H9 (cell line): ENCODE measurements at regions not wholly inside any gene's neighbourhood (a gene's known extent, or its start where the extent isn't known, plus 50 kb on each side); places are given as distances from the start of the nearest gene placed in this dataset.

Experiments
- DNase-seq: peaks from one replicate; pipeline ENCODE4 v3.0.0-alpha.2; 2017
- H2AFZ ChIP-seq: one replicate; pipeline ENCODE4 v1.6.1; 2013; ENCODE audit warnings: mild to moderate bottlenecking, low read length, control low read depth, moderate library complexity
- H2AK5ac ChIP-seq: 2 replicates; pipeline ENCODE4 v1.6.1; 2013; ENCODE audit warnings: low read length, control low read depth, mixed read lengths; ENCODE audit not compliant: insufficient read length
- H2BK120ac ChIP-seq: one replicate; pipeline ENCODE4 v1.6.1; 2013; ENCODE audit warnings: low read depth, mild to moderate bottlenecking, low read length, control low read depth, inconsistent platforms; ENCODE audit not compliant: poor library complexity, severe bottlenecking
- H2BK12ac ChIP-seq: 2 replicates; pipeline ENCODE4 v1.6.1; 2013; ENCODE audit warnings: low read length, control low read depth, mixed read lengths, low read depth; ENCODE audit not compliant: insufficient read length
- H2BK15ac ChIP-seq: 2 replicates; pipeline ENCODE4 v1.6.1; 2013; ENCODE audit warnings: low read depth, low read length, control low read depth
- H2BK20ac ChIP-seq: one replicate; pipeline ENCODE4 v1.6.1; 2013; ENCODE audit warnings: low read depth, mild to moderate bottlenecking, low read length, control low read depth, inconsistent platforms; ENCODE audit not compliant: poor library complexity, severe bottlenecking
- H2BK5ac ChIP-seq: 2 replicates; pipeline ENCODE4 v1.6.1; 2013; ENCODE audit warnings: low read length, control low read depth, mixed read lengths; ENCODE audit not compliant: insufficient read length
- H3K14ac ChIP-seq: 2 replicates; pipeline ENCODE4 v1.6.1; 2013; ENCODE audit warnings: low read length, control low read depth; ENCODE audit not compliant: insufficient read depth
- H3K18ac ChIP-seq: 2 replicates; pipeline ENCODE4 v1.6.1; 2013; ENCODE audit warnings: low read depth, mild to moderate bottlenecking, mixed read lengths, low read length, control low read depth; ENCODE audit not compliant: insufficient read length
- H3K23ac ChIP-seq: 2 replicates; pipeline ENCODE4 v1.6.1; 2013; ENCODE audit warnings: low read length, control low read depth, mixed read lengths, low read depth; ENCODE audit not compliant: insufficient read length
- H3K23me2 ChIP-seq: 2 replicates; pipeline ENCODE4 v1.6.1; 2013; ENCODE audit warnings: low read depth, mild to moderate bottlenecking, mixed read lengths, low read length, control low read depth; ENCODE audit not compliant: insufficient read length, poor library complexity, severe bottlenecking
- H3K27ac ChIP-seq: 2 replicates; pipeline ENCODE4 v1.5.1; 2013; ENCODE audit warnings: low read length, control low read depth, mixed read lengths, low read depth; ENCODE audit not compliant: insufficient read length
- H3K27me3 ChIP-seq: 2 replicates; pipeline ENCODE4 v1.6.1; 2013; ENCODE audit warnings: low read length, control low read depth, inconsistent platforms; ENCODE audit not compliant: insufficient read depth
- H3K4ac ChIP-seq: 2 replicates; pipeline ENCODE4 v1.6.1; 2013; ENCODE audit warnings: low read depth, mild to moderate bottlenecking, control low read depth, inconsistent platforms, low read length, moderate library complexity
- H3K4me1 ChIP-seq: 2 replicates; pipeline ENCODE4 v1.6.1; 2013; ENCODE audit warnings: low read length, control low read depth, inconsistent platforms; ENCODE audit not compliant: insufficient read depth
- H3K4me2 ChIP-seq: 2 replicates; pipeline ENCODE4 v1.6.1; 2013; ENCODE audit warnings: low read length, control low read depth, mixed read lengths; ENCODE audit not compliant: insufficient read length, insufficient read depth
- H3K56ac ChIP-seq: 2 replicates; pipeline ENCODE4 v1.6.1; 2013; ENCODE audit warnings: low read depth, mild to moderate bottlenecking, mixed read lengths, low read length, control low read depth; ENCODE audit not compliant: insufficient read length
- H3K79me1 ChIP-seq: 2 replicates; pipeline ENCODE4 v1.6.1; 2013; ENCODE audit warnings: low read depth, mild to moderate bottlenecking, moderate library complexity, low read length, control low read depth, inconsistent platforms; ENCODE audit not compliant: insufficient read depth, poor library complexity, severe bottlenecking
- H3K79me2 ChIP-seq: 2 replicates; pipeline ENCODE4 v1.6.1; 2013; ENCODE audit warnings: low read length, control low read depth, inconsistent platforms; ENCODE audit not compliant: insufficient read depth
- H3K9ac ChIP-seq: 2 replicates; pipeline ENCODE4 v1.6.1; 2013; ENCODE audit warnings: low read length, control low read depth, mixed read lengths; ENCODE audit not compliant: insufficient read length; ENCODE audit errors: extremely low read depth
- H3K9me3 ChIP-seq: one replicate; pipeline ENCODE4 v1.6.1; 2013; ENCODE audit warnings: low read depth, low read length, inconsistent platforms; ENCODE audit not compliant: control insufficient read depth
- H3T11ph ChIP-seq: one replicate; pipeline ENCODE4 v1.6.1; 2013; ENCODE audit warnings: mild to moderate bottlenecking, low read length, control low read depth, inconsistent platforms
- H4K20me1 ChIP-seq: one replicate; pipeline ENCODE4 v1.6.1; 2013; ENCODE audit not compliant: control insufficient read depth, insufficient read length, insufficient read depth
- H4K5ac ChIP-seq: 2 replicates; pipeline ENCODE4 v1.6.1; 2013; ENCODE audit warnings: low read depth, mild to moderate bottlenecking, mixed read lengths, low read length, control low read depth; ENCODE audit not compliant: insufficient read length
- H4K8ac ChIP-seq: replicated peaks from 2 replicates; pipeline ENCODE4 v1.6.1; 2013; ENCODE audit warnings: low read length, control low read depth, mixed read lengths, low read depth; ENCODE audit not compliant: insufficient read length
- H4K91ac ChIP-seq: 2 replicates; pipeline ENCODE4 v1.6.1; 2013; ENCODE audit warnings: low read depth, mild to moderate bottlenecking, moderate library complexity, mixed read lengths, low read length, control low read depth; ENCODE audit not compliant: insufficient read length
- H3K27ac Mint-ChIP-seq, 3 experiments: 2 replicates in 2 of 3; 3 replicates in 1 of 3; pipeline ENCODE4 v1.8.0; 2020 to 2021; ENCODE audit warnings: mixed read lengths in 3 of 3, mild to moderate bottlenecking in 1 of 3, moderate library complexity in 1 of 3
- H3K27me3 Mint-ChIP-seq: 2 replicates; pipeline ENCODE4 v1.8.0; 2021; ENCODE audit warnings: low read depth, mild to moderate bottlenecking, moderate library complexity, mixed read lengths
- H3K36me3 Mint-ChIP-seq, 3 experiments: 2 replicates in 2 of 3; 3 replicates in 1 of 3; pipeline ENCODE4 v1.8.0; 2020 to 2021; ENCODE audit warnings: low read depth in 3 of 3, mixed read lengths in 3 of 3; ENCODE audit not compliant: insufficient read depth in 1 of 3
- H3K4me1 Mint-ChIP-seq, 2 experiments: 2 replicates each; pipeline ENCODE4 v1.8.0; 2020; ENCODE audit warnings: mixed read lengths in 2 of 2
- H3K4me3 Mint-ChIP-seq, 2 experiments: 2 replicates in 1 of 2; 3 replicates in 1 of 2; pipeline ENCODE4 v1.8.0; 2020 to 2021; ENCODE audit warnings: mild to moderate bottlenecking in 2 of 2, mixed read lengths in 2 of 2, moderate library complexity in 1 of 2
- H3K9me3 Mint-ChIP-seq, 2 experiments: 2 replicates in 1 of 2; 3 replicates in 1 of 2; pipeline ENCODE4 v1.8.0; 2020; ENCODE audit warnings: mild to moderate bottlenecking in 2 of 2, mixed read lengths in 2 of 2, moderate library complexity in 1 of 2
- CTCF ChIP-seq: fragments of 200-600 bp; sonication (generic); conservative IDR thresholded peaks from 3 replicates; pipeline ENCODE4 v1.8.0; 2021; ENCODE audit warnings: antibody characterized with exemption, mild to moderate bottlenecking
- WGBS: extraction: QIAGEN DNeasy Blood & Tissue Kit; methylation state at CpG from one replicate; pipeline ENCODE4 v1.1.7; 2013; ENCODE audit warnings: missing lambda C conversion rate, low lambda C conversion rate, mixed read lengths; ENCODE audit not compliant: insufficient read length; ENCODE audit errors: extremely low coverage; 5-methylcytosine and 5-hydroxymethylcytosine counted together

GRCh38 chr6:84411060-84411629, 183.7 kb upstream of the CEP162 start:
- no peak overlapping the region for H3K27ac Mint-ChIP-seq

More at GRCh38 chr6:84411060-84411629, 183.7 kb upstream of the CEP162 start:
- H3K4me3 Mint-ChIP-seq = no peak overlapping the region
- H3K4me1 Mint-ChIP-seq = peaks cover 3% of the 10 kb centered on the region in 2 experiments; a peak in 3 of 4 replicates
- H3K4me2 ChIP-seq = no peak overlapping the region
- H3K14ac ChIP-seq = no peak overlapping the region
- WGBS = no CpG with 5 or more reads among the region's 1 CpG
- H2BK12ac ChIP-seq = no peak overlapping the region
- H3T11ph ChIP-seq = no peak overlapping the region
- H3K23me2 ChIP-seq = no peaks in the 10 kb centered on the region
- H3K79me2 ChIP-seq = no peaks in the 10 kb centered on the region
- H3K4ac ChIP-seq = no peak overlapping the region
- H4K5ac ChIP-seq = no peak overlapping the region
- H3K27me3 ChIP-seq = no peaks in the 10 kb centered on the region
- H3K18ac ChIP-seq = no peak overlapping the region
- no peak overlapping the region for H2AFZ ChIP-seq
- H3K36me3 Mint-ChIP-seq = no peaks in the 10 kb centered on the region
- no peaks in the 10 kb centered on the region for H3K79me1 ChIP-seq
- peaks cover 2% of the 10 kb centered on the region; the same call in 1 of the 2 replicates for H3K27me3 Mint-ChIP-seq
- no peak for DNase-seq
- H2AK5ac ChIP-seq = no peak overlapping the region
- H2BK5ac ChIP-seq = no peak overlapping the region
- no peak overlapping the region for H3K9ac ChIP-seq
- H4K8ac ChIP-seq = no peak overlapping the region
- no peak overlapping the region for H3K56ac ChIP-seq
- H2BK20ac ChIP-seq = no peak overlapping the region
- H2BK15ac ChIP-seq = no peak overlapping the region
- H3K9me3 ChIP-seq = no peaks in the 10 kb centered on the region
- H3K4me1 ChIP-seq = no peaks in the 10 kb centered on the region
- H2BK120ac ChIP-seq = no peak overlapping the region
- no peak for TF ChIP-seq CTCF
- no peaks in the 10 kb centered on the region for H3K9me3 Mint-ChIP-seq
- no peak overlapping the region for H4K91ac ChIP-seq
- H3K23ac ChIP-seq = no peak overlapping the region
- H4K20me1 ChIP-seq = no peaks in the 10 kb centered on the region
- H3K27ac ChIP-seq = no peak overlapping the region
